Lower leg skin (tissue), 3 donors: ENCODE measurements at regions not wholly inside any gene's neighbourhood (a gene's known extent, or its start where the extent isn't known, plus 50 kb on each side); places are given as distances from the start of the nearest gene placed in this dataset.

Experiments used
- POLR2A ChIP-seq, 2 donors: fragments of 450-650 bp; IDR thresholded peaks; one replicate each; pipeline ENCODE4 v1.6.1; 2016 to 2017; ENCODE audit warnings: antibody characterized with exemption in 2 of 2, mild to moderate bottlenecking in 1 of 2, moderate library complexity in 1 of 2
- TF ChIP-seq, protein P1 (sequence below), 3 donors: fragments of 450-650 bp; IDR thresholded peaks; one replicate each; pipeline ENCODE4 v1.5.1; 2016; ENCODE audit warnings: antibody characterized with exemption in 3 of 3, mild to moderate bottlenecking in 3 of 3, moderate library complexity in 2 of 3

DNA sequence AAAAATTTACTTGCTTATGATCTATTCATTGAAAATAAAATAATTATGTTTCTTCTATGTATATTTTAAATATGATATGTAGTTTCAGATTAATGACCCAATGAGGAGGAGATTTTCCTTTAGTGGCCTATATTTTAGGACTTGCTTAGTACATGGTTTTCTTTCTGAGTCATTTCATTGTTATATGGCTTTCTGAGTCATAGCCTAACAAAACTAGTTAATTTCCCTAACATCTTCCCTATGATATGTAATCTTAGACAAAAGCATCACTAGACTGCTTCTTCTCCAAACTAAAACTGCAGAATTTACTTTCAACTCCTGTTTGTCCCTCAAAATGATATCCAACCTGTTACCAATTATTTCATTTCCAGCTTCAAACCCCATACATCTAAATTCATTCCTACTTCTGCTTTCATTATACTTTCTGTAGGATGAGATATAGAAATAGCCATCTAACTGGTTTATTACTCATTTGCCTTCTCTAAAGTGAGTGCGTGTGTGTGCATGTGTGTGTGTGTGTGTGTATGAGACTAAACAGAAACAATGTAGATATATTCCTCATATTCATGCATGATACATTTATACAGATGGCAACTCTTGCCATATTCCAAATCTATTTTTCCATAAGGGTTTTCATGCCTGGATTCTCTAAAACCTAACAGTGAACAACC lies 915.0 kb upstream of the GBE1 start:
- TF ChIP-seq POLR2A (IDR thresholded peaks at IDR 0.05), result no peak
- TF ChIP-seq, protein P1, sequence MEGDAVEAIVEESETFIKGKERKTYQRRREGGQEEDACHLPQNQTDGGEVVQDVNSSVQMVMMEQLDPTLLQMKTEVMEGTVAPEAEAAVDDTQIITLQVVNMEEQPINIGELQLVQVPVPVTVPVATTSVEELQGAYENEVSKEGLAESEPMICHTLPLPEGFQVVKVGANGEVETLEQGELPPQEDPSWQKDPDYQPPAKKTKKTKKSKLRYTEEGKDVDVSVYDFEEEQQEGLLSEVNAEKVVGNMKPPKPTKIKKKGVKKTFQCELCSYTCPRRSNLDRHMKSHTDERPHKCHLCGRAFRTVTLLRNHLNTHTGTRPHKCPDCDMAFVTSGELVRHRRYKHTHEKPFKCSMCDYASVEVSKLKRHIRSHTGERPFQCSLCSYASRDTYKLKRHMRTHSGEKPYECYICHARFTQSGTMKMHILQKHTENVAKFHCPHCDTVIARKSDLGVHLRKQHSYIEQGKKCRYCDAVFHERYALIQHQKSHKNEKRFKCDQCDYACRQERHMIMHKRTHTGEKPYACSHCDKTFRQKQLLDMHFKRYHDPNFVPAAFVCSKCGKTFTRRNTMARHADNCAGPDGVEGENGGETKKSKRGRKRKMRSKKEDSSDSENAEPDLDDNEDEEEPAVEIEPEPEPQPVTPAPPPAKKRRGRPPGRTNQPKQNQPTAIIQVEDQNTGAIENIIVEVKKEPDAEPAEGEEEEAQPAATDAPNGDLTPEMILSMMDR (IDR thresholded peaks at IDR 0.05), result no peak
